ENCODE measurements at regions not wholly inside any gene's neighbourhood (a gene's known extent, or its start where the extent isn't known, plus 50 kb on each side); places are given as distances from the start of the nearest gene placed in this dataset.
A peak's percentile ranks its signal among the peaks of the same experiment; 100 is the strongest.

DNA sequence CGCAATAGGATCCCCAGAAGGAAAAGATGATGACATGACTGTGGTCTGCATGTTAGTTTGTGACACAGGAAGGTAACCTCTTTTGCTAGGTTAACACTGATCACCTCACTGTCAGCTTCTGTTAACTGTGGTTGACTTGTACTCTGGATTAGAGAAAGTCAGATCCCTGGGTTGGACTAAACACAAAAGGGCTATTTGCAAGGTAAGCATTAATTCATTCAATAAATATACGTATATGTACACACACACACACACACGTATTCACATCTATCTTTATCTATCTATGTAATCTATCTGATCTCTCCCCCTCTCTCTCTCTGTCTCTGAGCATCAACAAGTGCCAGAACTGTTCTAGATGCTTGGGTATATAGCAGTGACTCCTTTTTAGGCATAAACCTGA lies 136.1 kb upstream of the SNX19 start:
- DNase-seq (ENCODE audit: low read depth): no peak

DNA sequence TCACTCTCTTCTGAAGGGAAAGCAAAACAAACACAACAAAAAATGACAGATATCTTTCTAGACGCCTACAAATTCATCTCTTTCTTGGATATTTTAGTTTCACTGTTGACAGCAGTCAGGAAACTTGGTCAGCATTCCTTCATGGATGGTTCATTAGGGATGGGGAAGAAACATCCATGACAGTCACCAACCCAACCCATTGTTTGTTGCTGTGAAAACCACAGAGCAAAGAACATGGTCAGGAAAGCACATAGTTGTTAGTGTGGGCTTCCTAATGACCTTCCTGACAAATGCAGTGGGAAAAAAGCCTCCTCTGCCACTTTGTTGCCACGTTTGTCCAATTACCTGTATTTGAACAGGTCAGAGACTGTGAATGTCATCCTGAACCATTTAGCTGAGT lies 139.8 kb upstream of the SNX19 start:
- peak; percentile 21 for DNase-seq (ENCODE audit: low read depth)

- DNase-seq (ENCODE audit: low read depth): no peak
These were observed 147.4 kb upstream of the SNX19 start for GRCh38 chr11:131063638-131064037.

- peak; percentile 56 for DNase-seq (ENCODE audit: low read depth)
These were observed 148.2 kb upstream of the SNX19 start for GRCh38 chr11:131064373-131064991.

DNA sequence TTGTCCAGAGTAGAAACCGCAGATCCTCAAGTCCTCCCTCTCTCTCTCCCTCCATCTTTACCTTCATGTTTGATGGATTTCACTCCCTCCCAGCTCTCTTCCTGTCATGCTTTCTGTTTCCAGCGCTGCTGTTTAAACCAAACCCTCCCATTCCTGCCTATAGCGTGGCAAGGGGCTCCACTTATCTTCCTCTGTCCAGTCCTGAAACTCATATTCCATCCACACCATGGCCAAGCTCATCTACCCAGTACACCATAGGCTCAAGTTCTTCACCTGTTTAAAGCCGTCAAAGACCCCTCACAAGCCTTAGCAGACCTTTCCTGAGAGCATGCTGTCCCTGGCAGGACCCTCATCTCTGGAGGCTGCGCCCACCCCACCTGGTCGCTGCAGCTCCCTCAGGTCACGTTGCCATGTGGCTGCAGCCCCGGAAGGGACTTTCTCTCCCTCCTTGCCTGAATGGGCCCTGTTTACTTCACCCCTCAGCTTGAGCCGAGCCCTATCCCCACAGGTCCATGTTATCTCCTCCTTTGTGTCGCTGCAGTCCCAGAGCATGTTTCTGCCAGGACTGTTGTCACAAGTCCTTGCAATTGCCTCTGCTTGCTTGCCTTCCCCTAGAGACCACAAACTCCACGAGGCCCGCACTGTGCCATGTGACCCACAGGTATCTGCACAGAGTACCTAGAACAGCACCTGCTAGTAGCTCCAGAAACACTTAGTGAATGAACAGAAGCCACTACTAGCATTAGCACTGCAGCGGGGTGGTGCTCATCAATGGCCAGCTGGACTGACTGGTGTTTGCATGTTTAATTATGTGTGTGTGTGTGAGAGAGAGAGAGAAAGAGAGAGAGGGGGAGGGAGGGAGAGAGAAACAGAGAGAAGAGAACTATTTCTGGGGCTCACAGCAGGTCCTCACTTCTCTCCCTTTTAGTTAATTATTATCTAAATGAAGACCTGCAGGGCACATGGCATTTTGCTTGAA lies 149.4 kb upstream of the SNX19 start:
- no peak for DNase-seq (ENCODE audit: low read depth)

GRCh38 chr11:131066551-131066950 lies 150.3 kb upstream of the SNX19 start:
- no peak for DNase-seq (ENCODE audit: low read depth)

DNA sequence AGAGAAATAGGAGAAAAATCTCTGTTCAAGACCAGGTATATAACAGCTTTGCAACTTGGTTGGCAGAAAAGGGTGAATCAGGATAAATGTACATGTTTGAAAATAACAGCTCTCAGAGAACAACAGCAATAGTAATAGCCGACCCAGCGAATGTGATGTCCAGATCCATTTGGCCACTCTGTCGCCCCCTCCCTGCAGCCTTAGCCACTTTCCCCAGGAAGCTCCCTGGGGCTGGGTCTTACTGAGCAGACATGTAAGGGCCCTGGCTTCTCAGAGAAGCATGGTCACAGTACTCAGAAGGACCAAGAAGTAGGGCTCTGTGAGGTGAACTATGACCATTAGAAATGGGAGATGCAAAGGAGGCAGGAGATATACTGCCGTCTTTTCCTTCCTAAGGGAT lies 154.1 kb upstream of the SNX19 start:
- DNase-seq (ENCODE audit: low read depth): no peak

GRCh38 chr11:131073167-131073566 lies 156.9 kb upstream of the SNX19 start:
- no peak for DNase-seq (ENCODE audit: low read depth)

DNA sequence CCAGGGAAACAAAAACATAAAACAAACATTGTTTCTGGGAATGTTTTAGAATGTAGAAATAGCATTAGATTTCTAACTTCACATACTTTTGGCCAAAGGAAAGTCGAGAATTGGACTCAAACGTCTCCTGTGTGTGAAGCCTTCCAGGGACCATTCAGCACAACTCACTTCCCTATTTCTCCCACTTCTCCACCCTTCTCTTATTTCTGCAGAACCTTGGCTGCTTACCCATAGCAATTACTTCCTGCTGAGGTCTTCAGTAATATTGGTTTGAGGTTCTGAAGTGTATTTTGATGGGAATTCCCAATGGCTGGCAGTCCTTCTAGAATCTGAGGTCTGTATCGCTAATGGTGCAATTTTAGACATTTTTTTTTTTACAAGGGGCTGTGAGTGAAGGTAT lies 158.3 kb upstream of the SNX19 start:
- no peak for DNase-seq (ENCODE audit: low read depth)

DNA sequence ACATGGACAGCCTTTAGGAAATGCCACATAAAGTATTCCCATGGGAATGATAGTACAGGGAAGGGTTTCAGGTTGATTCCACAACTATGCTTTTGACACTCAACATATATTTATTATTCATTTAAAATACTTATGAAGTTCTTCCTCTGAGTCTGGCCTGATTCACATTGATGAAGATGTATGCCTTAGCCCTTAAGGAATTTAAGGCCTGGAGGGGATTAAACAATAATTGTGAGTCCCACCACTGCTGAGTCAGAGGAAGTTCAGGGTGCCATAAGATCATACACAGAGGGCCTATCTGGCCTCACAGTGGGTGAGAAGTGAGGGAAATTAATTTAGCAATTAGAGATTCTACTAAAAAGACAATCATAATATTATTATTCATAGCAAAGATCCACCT lies 161.1 kb upstream of the SNX19 start:
- no peak for DNase-seq (ENCODE audit: low read depth)

- DNase-seq (ENCODE audit: low read depth): no peak
These were observed 162.8 kb upstream of the SNX19 start for GRCh38 chr11:131079036-131079435.

DNA sequence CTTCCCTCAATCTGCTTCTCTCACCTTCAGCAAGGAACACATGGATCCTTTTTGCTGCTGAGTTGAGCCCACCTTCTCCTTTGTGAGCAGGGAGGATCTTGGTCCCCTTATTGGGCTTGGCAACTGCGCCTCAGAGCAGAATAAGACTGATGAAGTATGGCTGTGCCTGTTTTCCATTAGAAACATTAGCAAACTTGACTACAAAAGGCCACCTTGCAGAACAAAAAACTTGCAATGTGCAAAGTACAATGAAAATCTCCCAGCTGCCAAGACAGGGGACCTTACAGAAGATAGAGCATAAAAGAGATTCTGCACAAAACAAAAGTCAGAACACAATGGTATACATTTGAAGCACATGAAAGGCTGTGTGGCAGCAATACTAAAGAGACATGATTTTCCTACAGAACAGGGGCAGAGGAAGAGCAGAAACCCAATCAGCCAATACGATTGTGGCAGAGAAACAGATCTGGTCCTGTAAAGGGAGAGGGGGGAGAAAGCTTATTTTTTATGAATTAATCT lies 173.5 kb upstream of the SNX19 start:
- DNase-seq (ENCODE audit: low read depth): no peak

DNA sequence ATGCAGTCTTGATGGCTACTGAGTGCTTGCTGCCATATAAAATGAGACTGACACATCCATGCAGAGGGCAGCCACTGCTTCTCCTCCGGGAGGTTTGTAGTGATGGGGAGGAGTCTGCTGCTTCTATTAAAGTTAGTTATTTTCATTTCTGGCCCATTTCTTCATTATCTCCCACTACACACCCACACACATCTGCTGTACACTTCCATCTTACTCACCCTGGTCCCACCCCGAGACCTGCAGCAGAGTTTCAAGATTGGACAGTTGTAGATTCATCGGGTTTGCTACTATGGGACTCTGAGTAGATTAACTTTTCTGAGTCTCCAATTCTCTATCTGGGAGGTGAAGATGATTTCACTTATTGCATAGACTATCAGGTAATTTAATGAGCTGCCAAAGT lies 176.2 kb upstream of the SNX19 start:
- DNase-seq (ENCODE audit: low read depth): no peak

DNA sequence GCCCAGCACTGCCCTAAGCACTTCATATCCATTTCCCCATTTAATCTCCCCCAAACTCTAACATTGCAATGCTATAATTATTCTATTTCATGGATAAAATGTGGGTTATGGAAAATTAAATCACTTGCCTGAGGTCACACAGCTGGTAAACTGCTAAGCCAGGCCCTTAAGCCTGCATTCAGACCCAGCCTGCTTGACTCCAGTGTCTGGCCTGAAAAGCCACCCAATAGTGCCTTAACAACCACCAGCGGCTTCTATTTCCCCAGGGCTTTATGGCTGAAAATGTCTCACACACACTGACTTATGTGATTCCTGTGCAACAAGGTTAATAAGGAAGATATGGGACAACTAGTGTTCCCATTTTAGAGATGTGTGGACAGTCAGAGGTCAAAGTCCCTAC lies 178.5 kb upstream of the SNX19 start:
- DNase-seq (ENCODE audit: low read depth): no peak

DNA sequence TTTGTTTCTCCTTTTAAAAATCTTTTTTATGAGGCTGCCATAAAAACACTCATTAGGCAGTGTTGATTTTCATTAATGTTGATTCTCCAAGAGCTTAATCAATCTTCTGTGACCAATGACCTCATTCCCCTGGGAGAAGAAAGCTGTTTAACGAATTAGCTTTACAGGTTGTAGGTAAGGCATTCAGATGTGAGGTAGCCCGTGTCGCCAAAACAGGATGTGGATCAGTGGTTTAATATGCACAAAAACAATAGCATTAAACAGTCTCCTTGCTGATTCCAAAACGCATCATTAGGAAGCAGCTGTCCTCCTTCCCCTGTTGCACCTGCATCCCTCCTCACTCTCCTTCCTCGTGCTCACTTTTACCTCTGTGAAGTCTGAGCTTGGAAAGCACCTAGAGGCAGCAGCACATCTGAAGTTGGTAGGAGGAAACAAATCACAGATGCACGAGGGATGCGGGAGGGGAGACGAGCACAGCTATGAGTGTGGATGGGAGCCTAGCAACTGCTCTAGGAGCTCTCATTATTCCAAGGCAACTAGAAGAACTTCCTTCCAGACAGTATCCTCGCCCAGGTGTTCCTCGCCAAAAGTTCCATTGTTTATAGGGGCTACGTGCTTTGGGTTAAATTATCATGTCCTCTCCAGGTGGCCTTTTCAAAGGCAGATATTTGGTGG lies 179.4 kb upstream of the SNX19 start:
- no peak for DNase-seq (ENCODE audit: low read depth)

DNA sequence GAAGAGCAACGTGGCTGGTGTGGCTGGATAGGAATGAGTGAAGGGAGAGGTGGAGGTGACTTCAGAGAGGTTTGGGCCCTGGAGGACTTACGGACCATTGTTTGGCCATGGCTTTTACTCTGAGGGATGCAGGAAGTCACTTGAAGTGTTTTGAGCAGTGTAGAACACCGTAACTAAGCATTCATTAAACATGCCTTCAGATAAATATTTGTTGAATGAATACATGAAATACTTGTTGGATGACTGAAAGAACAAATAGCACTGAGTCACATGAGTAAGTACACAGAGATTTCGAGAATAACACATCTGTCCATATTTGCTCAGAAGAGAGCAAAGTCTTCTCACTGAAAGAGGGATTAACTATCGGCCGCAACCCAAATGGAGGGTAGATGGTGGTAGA lies 182.7 kb upstream of the SNX19 start:
- DNase-seq (ENCODE audit: low read depth): peak; percentile 15

GRCh38 chr11:131099746-131100145 lies 183.5 kb upstream of the SNX19 start:
- DNase-seq (ENCODE audit: low read depth): no peak

DNA sequence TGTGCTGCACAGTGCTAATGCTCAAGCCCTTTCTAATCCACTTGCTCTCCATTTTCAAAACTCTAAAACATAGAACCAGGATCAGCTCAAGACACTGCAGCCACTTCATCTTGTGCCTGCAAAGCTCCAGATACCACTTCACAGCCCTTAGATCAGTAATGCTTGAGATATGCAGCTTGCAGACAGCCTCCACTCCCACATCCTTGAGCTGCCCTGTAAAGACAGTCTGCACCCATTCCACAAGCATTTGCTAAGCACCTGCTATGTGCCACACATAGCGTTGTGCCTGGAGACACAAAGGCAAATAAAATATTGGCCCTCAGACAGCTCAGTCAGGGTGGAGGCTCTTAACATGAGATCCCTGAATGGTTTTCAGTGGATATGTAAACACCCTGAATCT lies 192.5 kb upstream of the SNX19 start:
- no peak for DNase-seq (ENCODE audit: low read depth)

- peak; percentile 14 for DNase-seq (ENCODE audit: low read depth)
These were observed 193.0 kb upstream of the SNX19 start for GRCh38 chr11:131109257-131109656.

- DNase-seq (ENCODE audit: low read depth): no peak
These were observed 193.5 kb upstream of the SNX19 start for GRCh38 chr11:131109790-131110189.

DNA sequence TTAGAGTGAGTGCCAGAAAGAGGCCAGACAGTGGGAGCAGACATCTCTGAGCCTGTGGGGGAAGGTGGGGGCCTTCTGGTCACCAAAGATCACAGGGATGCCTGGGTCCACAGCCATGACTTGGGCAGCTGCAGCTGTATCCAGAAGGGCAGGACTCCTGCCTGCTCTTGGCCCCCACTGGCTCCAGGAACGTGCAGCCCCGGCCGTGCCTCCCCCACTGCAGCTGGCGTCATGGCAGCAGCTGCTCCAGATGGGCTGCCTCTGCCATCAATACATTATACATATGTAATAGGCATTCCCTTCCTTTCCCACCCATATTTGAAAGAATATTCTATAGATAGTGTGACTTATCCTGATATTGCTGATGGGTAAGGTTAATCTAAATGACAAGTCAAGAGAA lies 195.5 kb upstream of the SNX19 start:
- DNase-seq (ENCODE audit: low read depth): no peak

DNA sequence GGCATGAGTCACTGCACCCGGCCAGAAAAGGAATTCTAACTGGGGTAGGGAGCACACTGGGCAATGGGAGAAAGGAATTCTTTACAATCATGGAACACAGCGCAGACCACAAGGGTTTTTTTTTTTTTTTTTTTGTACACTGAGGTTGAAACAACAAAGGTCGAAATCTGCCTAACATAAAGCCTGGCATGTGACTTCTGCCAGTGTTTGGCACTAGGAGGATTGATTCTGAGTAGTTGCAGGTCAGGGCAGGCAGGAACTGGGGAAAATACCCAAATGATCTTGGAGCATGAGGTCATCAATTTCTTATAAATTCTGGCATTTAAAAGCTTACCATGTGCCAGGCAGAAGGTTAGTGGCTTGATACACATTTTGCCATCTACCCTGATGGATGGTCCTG lies 202.0 kb upstream of the SNX19 start:
- DNase-seq (ENCODE audit: low read depth): no peak

All from LHCN-M2 (cell line).